GM21717 (cell line): ENCODE measurements at regions not wholly inside any gene's neighbourhood (a gene's known extent, or its start where the extent isn't known, plus 50 kb on each side); places are given as distances from the start of the nearest gene placed in this dataset.

Source experiments
- ATAC-seq: cut with Tn5 transposase; IDR thresholded peaks from one replicate; pipeline ENCODE4 v1.9.1; 2021; ENCODE audit warnings: mild to moderate bottlenecking, moderate library complexity; ENCODE audit not compliant: unreplicated experiment

DNA sequence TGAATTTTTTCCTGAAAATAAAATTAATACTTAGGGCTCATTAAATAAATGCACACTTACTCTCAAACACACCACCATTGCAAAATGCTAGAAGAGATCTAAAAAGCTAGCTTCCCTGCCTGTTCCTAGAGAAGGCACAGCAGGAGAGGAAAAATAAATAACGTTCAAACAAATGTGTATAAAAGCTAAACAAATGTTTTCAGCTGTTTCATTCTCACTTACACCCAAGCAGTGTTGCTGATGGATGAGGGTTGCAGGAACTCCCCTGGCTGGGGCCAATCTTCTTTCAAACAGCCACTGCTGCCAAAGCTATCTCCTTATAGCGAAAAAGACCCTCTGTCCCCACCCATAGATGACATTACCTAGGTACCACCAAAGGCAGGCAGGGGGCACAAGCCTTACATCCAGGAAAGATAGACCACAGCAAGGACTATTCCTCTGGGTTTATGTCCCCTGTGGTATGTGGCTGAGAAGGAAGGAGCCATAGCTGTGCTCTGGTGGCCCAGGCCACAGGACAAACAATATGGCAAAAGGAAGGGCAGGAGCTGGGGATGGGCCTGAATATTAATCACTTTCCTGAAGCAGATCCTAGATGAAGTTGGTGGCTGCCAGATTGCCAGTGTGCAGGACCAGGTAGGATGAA is 214.6 kb downstream of the TTC32 start:
- no peak for ATAC-seq

DNA sequence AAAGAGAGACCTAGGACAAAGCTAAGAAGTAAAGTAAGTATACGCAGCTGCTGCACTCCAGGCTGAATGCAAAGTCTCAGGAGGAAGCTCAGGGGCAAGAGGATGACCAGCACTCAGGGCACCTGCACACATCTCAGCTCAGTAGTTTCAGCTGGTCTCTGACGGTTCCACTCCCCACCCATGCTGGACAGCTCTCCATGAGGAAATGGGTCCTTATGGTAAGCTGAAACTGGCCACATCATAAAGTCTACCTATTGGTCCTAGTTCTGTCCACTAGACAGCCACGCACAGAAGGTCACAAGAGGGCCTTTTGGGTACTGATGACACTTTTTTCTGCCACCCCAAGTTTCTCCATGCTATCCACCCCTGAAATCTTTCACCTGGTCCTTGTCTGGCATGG is 215.3 kb downstream of the TTC32 start:
- no peak for ATAC-seq

DNA sequence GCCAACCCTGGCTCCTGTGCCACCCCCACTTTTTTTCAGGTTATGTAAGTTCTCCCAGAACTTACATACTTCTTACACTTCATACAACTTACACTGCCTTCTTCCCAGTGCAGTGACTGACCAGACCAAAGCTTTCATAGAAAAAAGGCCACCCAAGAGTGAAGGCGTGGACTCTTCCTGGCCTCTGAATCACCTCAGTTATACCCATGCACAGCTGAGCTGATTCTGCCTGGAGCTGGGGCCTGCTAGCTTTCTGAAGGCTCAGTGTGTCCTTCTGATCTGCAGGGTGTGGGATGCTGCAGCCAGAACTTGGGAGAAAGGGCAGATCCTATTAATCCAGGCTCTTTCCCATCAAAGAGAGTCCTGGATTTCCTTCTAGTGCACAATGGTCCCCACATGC is 216.1 kb downstream of the TTC32 start:
- ATAC-seq = no peak

DNA sequence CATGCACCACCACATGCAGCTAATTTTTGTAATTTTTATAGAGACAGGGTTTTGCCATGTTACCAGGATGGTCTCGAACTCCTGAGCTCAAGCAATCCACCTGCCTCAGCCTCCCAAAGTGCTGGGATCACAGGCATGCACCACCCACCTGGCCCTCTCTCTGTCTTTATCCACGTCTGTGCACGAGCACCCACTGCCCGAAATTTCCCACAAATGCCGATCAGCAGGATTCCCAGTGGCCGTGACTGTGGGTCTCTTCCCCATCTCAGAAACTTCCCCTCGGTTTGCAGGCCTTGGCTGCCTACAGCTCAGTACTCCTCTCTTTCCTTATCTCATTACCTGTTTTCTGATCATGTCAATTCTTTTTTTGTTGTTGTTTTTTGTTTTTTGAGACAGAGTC is 217.3 kb downstream of the TTC32 start:
- no peak for ATAC-seq

DNA sequence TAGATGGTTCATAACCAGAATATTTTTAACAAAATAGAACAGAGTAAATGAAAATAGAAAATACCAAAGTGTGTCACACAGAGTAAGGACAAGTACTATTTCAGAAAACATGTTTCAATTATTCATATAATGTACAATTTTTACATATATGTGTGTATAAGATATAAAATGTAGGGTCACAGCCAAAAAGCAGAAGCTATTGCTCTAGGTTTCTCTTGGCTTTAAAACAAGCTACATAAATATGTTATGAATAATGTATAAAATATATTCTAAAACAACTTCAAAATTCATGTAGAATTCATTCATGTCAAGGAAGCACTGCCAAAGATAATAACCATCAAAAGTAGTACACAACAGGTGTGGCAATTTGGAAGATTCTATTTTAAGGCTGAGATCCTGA is 218.2 kb downstream of the TTC32 start:
- ATAC-seq = no peak

DNA sequence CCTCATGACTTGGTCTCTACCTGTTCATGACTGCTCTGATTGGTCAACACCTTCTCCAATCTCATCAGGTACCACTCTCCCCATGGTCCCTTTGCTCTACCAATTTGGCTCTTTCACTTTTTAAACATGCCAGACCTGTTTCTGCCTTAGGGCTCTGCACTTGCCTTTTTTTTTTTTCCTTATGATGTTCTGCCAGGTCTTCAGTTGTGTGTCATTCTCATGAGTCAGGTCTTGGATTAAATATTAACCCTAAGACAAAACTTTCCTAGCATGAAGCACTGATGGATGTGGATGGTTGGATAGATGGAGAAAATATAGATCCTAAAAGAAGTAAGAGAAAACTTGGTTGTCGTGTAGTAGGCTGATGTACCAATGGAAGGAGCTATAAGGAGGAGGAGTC is 219.3 kb downstream of the TTC32 start:
- ATAC-seq = no peak

DNA sequence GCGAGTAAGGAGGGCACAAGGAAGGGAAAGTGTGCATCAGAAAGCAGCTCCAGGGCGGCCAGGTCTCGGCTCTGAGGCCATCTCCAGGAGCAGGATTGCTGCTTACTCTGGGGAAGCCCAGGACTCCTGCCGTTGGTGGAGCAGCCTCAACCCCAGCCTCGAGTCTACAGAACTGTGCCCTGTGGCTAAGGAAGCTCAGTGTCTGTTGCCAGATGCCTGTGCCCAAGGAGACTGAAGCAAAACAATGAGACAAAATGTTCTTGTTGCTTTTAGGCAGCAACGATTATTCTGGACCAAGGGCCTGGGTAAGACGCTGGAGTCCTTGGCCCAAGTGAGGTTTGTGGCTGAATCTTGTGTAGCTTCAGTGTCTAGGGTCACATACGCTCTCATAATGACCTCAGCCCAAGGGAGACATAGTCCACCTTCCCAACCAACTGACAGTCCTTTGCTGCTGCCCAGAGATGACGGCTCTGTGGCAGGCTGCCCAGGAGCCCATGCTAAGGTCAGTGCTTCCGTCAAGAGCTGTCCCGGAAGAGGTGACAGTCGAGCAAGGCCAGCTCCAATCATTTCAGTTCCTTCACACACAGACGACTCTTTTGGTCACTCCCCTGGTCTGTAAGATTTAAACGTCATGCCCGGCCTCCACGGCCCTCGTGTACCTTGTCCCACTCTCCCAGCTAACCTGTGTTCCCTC is 223.8 kb downstream of the TTC32 start:
- ATAC-seq = no peak

DNA sequence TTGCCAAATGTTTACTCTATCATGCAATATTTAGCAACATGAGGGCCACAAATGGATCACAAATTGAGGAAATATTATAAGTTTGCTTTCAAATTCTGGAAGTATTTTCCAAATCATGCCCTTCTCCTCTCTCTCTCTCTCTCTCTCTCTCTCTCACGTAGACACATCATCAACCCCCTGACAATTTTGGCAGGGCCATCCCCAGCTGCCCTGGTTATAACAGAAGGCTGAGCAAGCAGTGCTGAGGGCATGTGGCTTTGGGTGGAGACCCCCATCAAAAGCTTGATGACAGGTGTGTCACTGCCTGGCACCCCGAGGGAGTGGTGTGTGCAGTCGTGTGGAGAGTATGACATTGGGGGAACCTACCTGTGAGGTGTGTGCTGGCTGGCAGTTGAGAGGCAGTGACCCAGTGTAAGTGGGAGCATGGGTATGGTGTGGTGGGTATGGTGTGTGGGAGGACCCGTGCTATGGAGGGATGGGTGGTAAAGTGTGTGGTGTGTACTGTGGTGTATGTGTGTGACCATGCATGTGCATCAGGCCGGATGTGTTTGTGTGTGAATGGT is 224.5 kb downstream of the TTC32 start:
- ATAC-seq = no peak

DNA sequence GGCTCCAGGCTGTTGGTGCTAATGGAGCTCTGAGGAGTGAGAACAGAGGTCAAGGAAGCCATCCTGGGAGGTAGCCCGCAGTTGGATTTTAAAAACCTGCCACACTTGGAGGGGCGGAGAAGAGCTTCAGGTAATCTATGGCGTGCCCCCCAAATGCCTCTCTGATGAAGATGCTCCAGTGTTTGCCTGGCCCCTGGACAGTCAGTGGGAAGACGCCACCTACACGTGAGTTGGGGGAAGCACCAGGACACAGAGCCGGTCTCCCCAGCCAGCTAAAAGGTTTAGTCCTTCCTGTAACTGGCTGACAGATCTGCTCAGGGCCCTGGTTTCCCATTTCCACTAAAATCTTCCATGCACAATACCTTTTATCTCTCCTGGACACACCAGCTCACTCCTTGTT is 225.0 kb downstream of the TTC32 start:
- ATAC-seq = no peak

DNA sequence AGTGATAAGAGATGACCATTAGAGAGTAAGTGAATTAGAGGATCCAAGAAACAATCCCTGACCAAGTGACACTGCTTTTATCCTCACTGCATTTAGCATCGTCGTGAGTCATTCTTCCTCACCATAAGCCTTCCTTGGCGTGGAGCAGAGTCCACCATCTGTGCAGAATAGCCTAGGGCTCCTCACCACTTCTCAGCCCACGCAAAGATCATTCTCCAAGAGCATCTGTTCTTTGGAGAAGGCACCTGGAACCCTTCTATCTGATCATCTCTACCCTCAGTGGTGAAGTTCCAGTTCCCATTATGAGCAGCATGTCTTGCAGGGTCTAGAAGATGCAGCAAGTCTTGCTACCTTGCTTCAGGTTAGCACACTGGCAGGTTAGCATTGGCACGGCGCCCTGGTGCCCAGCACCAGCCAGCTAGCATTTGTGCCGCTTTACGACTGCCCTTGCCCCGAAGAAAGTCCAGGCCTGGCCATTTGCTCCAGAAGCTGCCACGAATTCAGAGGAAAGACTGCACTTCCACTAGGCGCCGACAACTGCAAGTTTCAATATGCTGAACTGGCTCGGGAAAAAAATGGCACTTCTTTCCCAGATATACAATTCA is 225.8 kb downstream of the TTC32 start:
- ATAC-seq = no peak

DNA sequence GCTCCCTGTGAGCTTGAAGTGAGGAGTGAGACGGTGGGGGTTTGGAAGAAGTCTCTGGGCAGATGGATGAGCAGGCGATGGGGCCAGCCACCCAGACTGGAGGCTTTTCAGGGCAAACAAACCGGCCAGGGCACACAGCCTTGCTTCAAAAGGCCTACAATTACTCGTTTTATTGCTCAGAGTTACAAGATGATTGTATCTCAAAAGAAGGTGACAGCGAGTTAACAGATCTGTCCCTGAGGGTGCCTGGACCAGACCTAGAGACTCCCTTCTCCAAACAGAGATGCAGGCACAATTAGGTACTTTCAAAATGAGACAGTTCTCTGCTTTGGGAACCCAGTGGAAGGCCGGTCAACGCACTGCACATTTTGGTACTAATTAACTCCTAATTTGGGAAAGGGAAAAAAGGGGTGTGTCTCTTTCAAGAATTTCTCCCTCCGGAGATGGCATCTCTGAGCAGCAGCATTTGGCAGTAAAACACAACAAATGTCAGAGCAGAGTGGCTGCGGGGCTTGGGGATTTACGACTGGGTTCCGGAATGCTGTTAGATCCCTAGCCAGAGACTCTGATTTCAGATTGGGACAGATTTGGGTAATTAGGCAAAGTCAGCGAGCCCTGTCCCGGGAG is 226.7 kb downstream of the TTC32 start:
- ATAC-seq = no peak

DNA sequence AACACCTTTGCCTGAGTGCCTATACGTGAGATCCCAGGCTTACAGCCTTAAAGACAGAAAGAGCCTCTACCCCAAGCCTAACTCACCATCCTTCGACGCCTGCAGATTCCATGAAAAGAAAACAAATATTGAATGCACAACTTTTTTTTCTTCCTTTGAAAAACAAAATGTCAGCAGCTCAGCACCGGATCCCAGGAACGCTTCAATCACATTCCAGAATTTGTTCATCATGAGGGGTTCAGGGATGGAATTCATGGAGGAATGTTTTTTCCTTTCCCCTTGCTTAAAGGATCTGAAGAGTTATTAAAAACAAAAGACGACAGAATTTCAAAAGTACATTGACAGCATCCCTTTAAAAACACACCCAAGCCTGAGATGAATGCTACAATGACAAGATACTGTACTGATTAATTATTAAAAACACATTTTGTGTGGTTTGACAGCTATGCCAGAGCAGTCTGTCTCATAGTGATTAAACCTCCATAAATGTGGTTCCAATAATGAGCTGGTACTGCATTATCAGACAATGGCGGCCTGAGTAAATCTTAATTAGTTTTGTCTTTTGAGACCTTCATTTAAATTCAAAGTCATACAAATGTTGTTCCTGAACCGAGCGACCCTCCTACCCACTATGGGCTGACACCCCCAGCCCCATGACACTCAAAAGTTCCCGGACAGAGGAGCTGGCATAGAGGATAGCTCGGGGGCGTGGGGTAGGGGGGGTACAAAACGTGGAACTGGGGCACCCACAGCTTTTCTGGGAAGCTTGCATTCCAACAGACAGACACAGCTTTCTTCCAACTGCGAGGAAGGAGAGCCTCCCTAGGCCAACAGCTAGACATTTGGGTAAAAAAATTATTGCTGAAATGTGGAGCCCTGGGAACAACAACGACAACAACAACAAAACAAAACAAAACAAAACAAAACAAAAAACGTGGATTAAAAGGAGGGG is 227.5 kb downstream of the TTC32 start:
- no peak for ATAC-seq

DNA sequence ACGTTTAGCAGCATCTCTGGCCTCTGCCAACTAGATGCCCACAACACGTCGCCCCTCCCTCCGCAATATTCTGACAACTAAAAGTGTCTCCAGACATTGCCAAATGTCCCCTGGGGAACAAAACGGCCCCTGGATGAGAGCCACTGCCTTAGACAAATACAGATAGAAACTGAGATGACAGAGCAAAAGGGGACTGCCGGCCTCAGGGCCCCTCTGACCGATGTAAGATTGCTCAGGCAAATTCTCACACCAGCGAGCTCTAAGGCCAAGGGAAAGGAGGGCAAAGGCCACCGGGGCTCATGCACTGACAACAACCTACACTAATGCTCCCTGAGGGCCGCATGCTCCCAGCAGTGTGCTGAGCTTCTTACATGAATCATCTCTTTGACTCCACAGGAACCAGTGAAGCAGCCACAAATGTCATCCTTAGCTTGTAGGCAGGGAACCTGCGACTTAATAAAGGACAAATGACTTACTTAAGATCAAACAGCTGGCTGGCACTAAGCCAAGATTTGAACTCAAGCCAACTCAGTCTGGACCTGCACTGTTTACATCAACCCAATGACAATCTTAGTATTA is 228.5 kb downstream of the TTC32 start:
- ATAC-seq = no peak

DNA sequence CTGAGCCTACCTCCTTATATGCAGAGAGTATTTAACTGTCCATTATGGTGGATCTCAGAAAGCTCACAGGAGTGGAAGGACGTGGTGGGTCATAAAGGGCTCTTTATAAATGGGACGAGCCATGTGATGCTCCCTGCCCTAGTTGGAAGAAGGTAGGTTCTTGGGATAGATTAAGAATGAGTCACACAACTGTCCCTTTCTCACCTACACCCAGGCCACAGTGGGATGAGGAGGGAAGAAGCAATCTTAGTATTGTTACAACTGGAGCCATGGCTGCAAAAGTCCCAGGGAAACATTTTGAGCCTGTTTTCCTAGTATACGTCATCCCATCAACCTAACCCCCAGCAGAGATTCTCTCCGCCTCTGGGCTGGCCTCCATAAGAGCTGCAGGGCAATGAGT is 229.9 kb downstream of the TTC32 start:
- no peak for ATAC-seq

DNA sequence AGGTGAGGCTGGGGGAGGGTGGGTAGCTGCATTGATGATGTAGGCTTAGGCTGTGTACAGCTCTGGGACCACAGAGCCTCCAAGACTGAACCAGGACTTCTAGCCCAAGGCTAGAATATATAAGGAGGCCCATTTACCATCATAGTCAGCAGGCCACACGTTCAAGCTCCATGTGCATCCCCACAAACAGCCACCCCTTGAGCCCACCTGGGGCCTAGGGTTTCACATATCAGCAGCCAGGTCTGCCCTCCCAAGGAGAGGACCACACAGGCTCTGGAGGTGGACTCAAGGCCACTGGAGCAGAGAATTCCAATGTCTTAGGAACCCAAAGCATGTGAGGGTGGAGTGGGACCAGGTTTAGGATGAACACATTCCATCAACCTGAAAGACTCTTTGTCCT is 230.5 kb downstream of the TTC32 start:
- ATAC-seq = no peak

DNA sequence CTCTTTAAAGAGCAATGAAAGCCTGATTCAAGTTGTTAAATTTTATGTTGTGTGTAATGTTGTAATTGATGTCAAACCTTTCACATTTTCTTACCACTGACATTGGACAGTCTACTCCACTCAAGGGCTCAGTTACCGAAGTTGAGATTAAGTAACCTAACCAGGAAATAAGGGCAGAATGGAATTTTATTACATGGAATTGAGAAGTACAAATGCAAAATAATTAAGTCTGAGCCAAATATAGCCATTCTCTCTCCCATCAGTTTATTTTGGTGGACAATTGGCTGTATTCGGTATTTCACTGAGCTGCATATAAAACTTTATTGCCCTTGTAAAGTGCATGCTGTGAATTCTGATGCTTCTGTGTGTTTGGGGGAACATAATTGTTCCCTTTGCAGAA is 231.5 kb downstream of the TTC32 start:
- no peak for ATAC-seq

DNA sequence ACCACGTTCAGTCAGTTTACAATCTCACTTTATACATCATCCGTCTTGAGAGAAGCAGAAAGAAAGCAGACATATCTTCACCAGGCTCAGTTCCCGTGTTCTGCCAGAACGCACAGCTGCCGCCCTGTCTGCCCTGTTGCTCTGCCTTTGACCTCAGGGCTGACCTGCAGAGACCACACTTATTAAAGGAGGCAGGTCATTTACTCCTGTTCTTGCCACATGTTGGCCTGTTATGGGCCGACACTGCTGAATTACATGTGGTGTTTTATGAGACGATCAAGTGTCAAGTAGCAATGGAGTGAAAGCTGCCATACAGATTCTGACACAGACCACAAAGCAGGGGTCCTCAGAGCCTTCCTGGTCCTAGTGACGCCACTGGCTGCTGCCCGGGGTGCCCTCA is 232.2 kb downstream of the TTC32 start:
- no peak for ATAC-seq

DNA sequence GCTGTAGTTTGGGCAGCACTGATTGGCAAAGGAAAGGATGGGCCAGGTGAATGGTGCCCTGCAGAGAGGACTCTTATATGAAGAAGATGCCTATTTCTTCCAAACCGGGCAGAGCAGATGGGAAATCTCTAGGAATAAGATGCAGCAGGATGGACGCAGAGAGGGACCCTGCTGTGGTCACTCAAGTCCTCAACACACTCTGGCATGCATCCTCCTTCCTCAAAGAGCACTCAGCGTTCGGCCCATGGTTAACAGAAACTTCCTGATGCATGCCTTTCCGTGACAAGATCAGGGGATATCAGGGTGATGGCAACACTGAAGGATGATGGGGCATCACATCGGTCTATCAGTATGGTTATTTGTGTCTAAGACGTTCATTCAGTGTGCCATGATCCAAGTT is 232.7 kb downstream of the TTC32 start:
- no peak for ATAC-seq

DNA sequence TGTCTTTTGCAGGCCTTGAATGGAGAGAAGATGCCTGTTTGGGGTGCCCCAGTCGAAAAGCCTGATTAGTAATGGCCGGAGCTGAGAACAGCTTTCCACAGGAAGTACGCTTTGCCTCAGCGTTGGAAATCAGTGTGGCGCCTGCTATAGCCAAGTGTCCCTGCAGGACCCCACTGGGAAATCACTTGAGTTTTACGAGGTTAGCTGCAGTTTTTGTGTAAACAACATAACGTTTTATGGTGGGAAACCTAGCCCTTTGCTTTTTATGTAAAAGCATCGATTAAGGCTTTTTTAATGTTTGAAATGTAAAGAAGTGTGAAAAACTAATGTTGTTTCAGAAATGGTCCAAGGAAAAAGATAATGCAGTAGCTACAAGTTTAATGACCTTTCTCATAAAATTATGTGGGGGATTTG is 234.2 kb downstream of the TTC32 start:
- no peak for ATAC-seq

DNA sequence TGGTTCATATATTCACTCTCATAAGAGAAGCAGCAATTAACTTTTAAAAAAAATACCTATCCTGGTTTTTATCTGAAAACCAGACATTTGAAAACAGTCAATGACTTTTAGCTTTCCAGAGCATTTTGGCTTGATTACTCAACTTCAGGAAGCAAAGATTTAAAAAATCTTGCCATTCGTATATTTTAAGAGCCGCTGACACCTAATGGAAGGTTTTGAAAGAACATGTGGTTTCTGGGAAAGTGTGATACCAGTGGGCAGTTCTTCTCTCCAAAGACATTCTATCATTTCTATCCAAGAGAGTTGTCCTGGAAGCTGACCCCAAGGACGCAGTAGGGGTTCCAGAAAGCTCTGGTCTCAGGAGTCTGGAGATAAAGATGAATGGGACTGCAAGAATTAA is 234.7 kb downstream of the TTC32 start:
- no peak for ATAC-seq
